PC-3 (cell line): ENCODE measurements at regions not wholly inside any gene's neighbourhood (a gene's known extent, or its start where the extent isn't known, plus 50 kb on each side); places are given as distances from the start of the nearest gene placed in this dataset.

Experiments used
- EZH2 ChIP-seq: fragments of 300-600 bp; sonication (generic); IDR thresholded peaks from one replicate; pipeline ENCODE4 v1.6.1; 2017; ENCODE audit warnings: antibody characterized with exemption, mild to moderate bottlenecking, low read length; ENCODE audit not compliant: unreplicated experiment
- EZH2phosphoT487 ChIP-seq: fragments of 300-600 bp; sonication (generic); IDR thresholded peaks from 2 replicates; pipeline ENCODE4 v1.6.1; 2018; ENCODE audit warnings: mild to moderate bottlenecking, antibody characterized with exemption, low read length, borderline replicate concordance
- TF ChIP-seq, protein P1 (sequence below): fragments of 300-600 bp; sonication (generic); conservative IDR thresholded peaks from 2 replicates; pipeline ENCODE4 v1.5.1; 2017; ENCODE audit warnings: antibody characterized with exemption, low read depth, mild to moderate bottlenecking, low read length

DNA sequence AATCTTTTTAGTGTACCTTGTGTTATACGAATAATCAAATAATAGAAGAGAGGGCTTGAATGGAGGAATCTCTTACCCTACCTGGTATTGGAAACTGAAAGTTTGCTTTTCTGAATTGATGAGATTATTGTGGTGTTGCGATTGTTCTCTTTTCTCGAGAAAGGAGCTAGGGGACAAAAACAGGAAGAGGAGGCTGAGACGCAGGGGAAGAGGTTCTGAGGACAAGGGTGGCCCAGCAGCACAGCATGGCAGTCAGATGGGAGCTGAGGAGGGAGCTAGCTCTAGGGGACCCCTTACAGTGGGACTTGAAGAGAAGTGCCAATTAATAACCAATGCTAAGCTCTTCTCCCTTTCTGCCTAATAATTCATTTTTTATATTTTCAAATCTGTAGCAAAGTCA is 183.3 kb upstream of the DMAC1 start:
- no peak for TF ChIP-seq EZH2phosphoT487
- TF ChIP-seq, protein P1, sequence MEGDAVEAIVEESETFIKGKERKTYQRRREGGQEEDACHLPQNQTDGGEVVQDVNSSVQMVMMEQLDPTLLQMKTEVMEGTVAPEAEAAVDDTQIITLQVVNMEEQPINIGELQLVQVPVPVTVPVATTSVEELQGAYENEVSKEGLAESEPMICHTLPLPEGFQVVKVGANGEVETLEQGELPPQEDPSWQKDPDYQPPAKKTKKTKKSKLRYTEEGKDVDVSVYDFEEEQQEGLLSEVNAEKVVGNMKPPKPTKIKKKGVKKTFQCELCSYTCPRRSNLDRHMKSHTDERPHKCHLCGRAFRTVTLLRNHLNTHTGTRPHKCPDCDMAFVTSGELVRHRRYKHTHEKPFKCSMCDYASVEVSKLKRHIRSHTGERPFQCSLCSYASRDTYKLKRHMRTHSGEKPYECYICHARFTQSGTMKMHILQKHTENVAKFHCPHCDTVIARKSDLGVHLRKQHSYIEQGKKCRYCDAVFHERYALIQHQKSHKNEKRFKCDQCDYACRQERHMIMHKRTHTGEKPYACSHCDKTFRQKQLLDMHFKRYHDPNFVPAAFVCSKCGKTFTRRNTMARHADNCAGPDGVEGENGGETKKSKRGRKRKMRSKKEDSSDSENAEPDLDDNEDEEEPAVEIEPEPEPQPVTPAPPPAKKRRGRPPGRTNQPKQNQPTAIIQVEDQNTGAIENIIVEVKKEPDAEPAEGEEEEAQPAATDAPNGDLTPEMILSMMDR: no peak
- TF ChIP-seq EZH2: no peak
